HG03025 (cell line): ENCODE measurements at regions not wholly inside any gene's neighbourhood (a gene's known extent, or its start where the extent isn't known, plus 50 kb on each side); places are given as distances from the start of the nearest gene placed in this dataset.
"Not testable (repeated sequence)": the region's sequence is repeated elsewhere in the genome, so short reads cannot be mapped to it uniquely, and the experiment has no call there.

ENCODE experiments used
- ATAC-seq: cut with Tn5 transposase; IDR thresholded peaks from one replicate; pipeline ENCODE4 v1.9.1; 2021; ENCODE audit warnings: mild to moderate bottlenecking, moderate library complexity; ENCODE audit not compliant: unreplicated experiment, low FRiP score

DNA sequence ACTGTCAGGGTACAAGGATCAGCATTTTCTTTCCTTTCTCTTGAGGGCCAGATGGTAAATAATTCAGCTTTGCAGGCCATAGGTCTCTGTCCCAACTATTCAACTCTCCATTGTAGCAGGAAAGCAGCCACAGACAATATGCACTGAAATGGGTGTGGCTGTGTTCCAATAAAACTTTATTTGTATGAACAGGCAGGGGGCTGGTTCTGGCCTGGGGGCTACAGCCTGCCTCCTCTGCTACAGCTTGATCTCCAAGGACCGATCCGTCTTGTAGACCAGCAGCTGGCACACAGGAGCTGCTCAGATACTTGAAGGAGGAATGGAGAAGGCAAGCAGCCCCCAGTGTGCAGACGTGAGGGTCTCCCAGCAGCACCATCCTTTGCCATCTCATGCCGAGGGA is 127.1 kb downstream of the OTOP1 start:
- not testable (repeated sequence) for ATAC-seq

DNA sequence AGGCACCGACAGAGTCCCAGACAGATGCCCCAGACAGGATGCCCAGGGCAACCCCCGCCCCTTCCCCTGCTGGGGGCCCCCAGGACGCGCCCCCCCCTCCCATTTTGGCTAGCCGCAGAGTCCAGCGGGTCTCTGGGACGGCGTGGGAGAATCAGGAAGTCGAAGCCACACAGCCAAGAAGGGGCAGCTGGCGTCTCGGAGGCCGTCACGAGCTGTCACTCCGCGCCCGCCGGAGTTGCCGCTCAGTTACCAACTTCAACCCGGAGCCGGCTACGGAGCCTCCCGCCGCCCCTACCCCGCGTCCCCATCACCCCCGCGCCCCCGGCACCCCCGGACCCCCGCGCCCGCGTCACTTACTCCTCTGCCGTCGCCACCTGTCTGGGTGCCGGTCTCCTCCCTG is 119.8 kb downstream of the OTOP1 start:
- not testable (repeated sequence) for ATAC-seq

DNA sequence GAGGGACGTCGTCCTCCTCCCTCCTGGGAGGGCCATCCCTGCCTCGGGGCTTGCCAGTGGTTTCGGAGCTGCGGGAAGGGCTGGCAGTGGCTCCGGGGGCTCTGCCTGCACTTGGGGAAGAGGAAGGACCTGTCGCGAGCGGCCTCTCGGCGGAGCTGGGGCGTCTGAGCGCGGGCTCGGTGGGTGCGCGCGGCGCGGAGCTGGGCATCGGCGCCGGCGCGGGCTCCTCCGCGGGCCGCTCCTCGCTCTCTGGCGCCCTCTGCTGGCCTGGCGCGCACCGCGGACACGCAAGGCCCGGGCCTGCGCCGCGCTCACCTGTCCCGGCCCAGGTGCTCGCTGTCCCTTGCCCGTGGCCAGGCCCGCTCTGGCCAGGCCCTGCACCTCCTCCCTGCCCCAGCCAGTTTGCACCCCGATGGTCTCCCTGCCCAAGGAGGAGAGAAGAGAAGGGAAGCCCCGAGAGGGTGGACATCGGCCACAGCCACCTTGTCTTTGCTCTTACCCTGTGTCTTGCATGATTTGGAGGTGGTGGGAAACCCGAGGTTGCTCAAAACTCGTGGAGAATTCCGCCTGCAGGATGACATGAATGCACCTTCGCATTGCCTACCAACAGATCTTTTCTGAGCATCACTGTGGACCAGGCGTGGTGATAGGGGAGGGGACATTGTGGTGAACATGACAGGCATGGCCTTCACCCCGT is 119.2 kb downstream of the OTOP1 start:
- ATAC-seq = not testable (repeated sequence)

DNA sequence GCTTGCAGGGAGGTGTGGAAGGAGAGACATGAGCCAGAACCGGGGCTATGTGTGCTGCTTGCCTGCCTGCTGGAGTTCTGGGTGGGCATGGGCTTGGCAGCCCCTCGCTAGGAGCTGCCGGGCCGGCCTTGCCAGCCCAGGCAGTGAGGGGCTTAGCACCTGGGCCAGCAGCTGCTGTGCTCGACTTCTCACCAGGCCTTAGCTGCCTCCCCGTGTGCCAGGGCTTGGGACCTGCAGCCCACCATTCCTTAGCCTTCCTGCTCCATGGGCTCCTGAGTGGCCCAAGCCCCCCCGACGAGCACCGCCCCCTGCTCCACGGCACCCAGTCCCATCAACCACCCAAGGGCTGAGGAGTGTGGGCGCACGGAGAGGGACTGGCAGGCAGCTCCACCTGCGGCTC is 111.3 kb downstream of the OTOP1 start:
- not testable (repeated sequence) for ATAC-seq

DNA sequence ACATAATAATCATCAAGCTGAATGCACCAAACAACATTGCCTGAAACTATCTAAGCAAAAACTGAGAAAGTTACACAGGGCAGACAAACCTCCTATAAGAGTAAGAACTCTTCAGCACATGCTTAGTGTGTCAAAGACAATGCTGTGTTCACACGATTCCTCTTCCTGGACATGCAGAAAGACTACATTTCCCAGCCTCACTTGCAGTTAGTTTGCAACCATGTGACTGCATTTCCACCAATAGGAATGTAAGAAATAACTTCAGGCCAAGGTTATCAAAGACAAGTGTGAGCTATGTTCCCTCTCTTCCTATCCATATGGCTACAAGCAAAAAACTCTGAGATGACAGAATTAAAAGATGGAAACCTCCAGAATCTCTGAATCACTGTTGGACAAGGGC is 109.8 kb downstream of the OTOP1 start:
- not testable (repeated sequence) for ATAC-seq

DNA sequence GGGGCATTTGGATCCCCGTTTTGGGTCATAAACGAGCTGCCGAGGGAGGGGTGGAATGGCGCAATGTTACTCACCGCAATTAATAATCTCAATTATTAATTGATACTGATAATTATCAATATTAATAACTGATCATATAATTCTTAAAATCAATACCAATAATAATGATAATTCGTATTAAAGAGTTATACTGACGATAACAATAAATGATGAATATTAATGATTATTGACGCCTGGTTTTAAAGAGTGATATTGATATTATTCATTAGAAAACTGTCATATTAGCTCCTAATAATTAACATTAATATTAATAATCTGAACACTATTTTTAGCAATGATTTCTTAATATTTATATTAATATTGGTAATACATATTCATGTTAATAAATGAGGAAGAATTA is 92.4 kb downstream of the OTOP1 start:
- ATAC-seq = not testable (repeated sequence)

DNA sequence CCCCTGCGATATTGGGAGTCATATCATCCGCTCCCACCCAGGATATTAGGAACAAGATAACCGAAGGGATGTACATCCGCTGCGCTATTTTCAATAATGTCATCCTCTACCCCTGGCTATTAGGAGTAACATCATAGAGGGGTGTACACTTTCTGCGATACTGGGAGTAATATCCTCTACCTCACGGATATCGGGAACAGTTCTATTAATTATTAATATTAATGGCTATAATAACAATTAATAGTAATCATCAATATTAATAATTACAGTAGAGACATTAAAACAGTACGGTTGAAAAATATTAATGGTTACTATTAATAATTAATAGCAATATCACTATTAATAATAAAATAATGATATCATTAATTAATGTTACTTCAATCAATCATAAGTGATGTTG is 90.1 kb downstream of the OTOP1 start:
- ATAC-seq = not testable (repeated sequence)
